ENCODE measurements at regions not wholly inside any gene's neighbourhood (a gene's known extent, or its start where the extent isn't known, plus 50 kb on each side); places are given as distances from the start of the nearest gene placed in this dataset.

GRCh38 chr4:18441676-18442075 lies 420.1 kb upstream of the LCORL start:
- H3K4me3 ChIP-seq (ENCODE audit: low read length), result no peak overlapping the region
- DNase-seq (ENCODE audit: low read depth), result no peak
- no peak for TF ChIP-seq CTCF (IDR thresholded peaks at IDR 0.05; ENCODE audit: insufficient read depth, low read depth, low read length, missing control alignments)

GRCh38 chr4:18441203-18441590 lies 419.6 kb upstream of the LCORL start:
- no peak for DNase-seq (ENCODE audit: low read depth)
- H3K4me3 ChIP-seq (ENCODE audit: low read length), result no peak overlapping the region
- TF ChIP-seq CTCF (IDR thresholded peaks at IDR 0.05; ENCODE audit: insufficient read depth, low read depth, low read length, missing control alignments), result no peak

- H3K4me3 ChIP-seq (ENCODE audit: low read length), result no peak overlapping the region
- DNase-seq (ENCODE audit: low read depth), result no peak
- TF ChIP-seq CTCF (IDR thresholded peaks at IDR 0.05; ENCODE audit: insufficient read depth, low read depth, low read length, missing control alignments), result no peak
Measured at GRCh38 chr4:18440527-18441202, 419.1 kb upstream of the LCORL start.

- H3K4me3 ChIP-seq (ENCODE audit: low read length), result no peak overlapping the region
- TF ChIP-seq CTCF (IDR thresholded peaks at IDR 0.05; ENCODE audit: insufficient read depth, low read depth, low read length, missing control alignments), result no peak
- no peak for DNase-seq (ENCODE audit: low read depth)
Measured at GRCh38 chr4:18439311-18439710, 417.8 kb upstream of the LCORL start.

- H3K4me3 ChIP-seq (ENCODE audit: low read length), result no peak overlapping the region
- TF ChIP-seq CTCF (IDR thresholded peaks at IDR 0.05; ENCODE audit: insufficient read depth, low read depth, low read length, missing control alignments), result no peak
- DNase-seq (ENCODE audit: low read depth), result no peak
Measured at GRCh38 chr4:18435781-18436180, 414.2 kb upstream of the LCORL start.

GRCh38 chr4:18422685-18423084 lies 401.1 kb upstream of the LCORL start:
- no peak for DNase-seq (ENCODE audit: low read depth)
- no peak for TF ChIP-seq CTCF (IDR thresholded peaks at IDR 0.05; ENCODE audit: insufficient read depth, low read depth, low read length, missing control alignments)
- H3K4me3 ChIP-seq (ENCODE audit: low read length), result no peak overlapping the region

GRCh38 chr4:18421519-18421918 lies 400.0 kb upstream of the LCORL start:
- no peak for TF ChIP-seq CTCF (IDR thresholded peaks at IDR 0.05; ENCODE audit: insufficient read depth, low read depth, low read length, missing control alignments)
- DNase-seq (ENCODE audit: low read depth), result no peak
- H3K4me3 ChIP-seq (ENCODE audit: low read length), result no peak overlapping the region
